H1 (cell line): ENCODE measurements at regions not wholly inside any gene's neighbourhood (a gene's known extent, or its start where the extent isn't known, plus 50 kb on each side); places are given as distances from the start of the nearest gene placed in this dataset.

ENCODE experiments used
- CBX8 ChIP-seq: fragments of 300-800, 300-1000 bp; sonication (generic); IDR thresholded peaks from 2 replicates; pipeline ENCODE4 v1.7.1; 2016; ENCODE audit warnings: low read depth, low read length, borderline replicate concordance
- CHD2 ChIP-seq: IDR thresholded peaks from 2 replicates; pipeline ENCODE4 v1.6.1; 2012; ENCODE audit warnings: low read length, improper control_type of control experiment
- CTBP2 ChIP-seq: IDR thresholded peaks from 2 replicates; pipeline ENCODE4 v1.7.0; 2011; ENCODE audit warnings: borderline replicate concordance, mild to moderate bottlenecking, moderate library complexity, mixed read lengths, low read length; ENCODE audit not compliant: insufficient read depth, insufficient read length
- SP4 ChIP-seq: IDR thresholded peaks from 2 replicates; pipeline ENCODE4 v1.6.1; 2012; ENCODE audit warnings: low read length, inconsistent platforms
- SRF ChIP-seq: IDR thresholded peaks from 2 replicates; pipeline ENCODE4 v1.6.1; 2011; ENCODE audit warnings: mild to moderate bottlenecking, low read depth, low read length, moderate library complexity
- TAF7 ChIP-seq: optimal IDR thresholded peaks from 2 replicates; pipeline ENCODE3; 2011; ENCODE audit warnings: low read depth, mild to moderate bottlenecking, inconsistent platforms, low read length, moderate library complexity, borderline replicate concordance

DNA sequence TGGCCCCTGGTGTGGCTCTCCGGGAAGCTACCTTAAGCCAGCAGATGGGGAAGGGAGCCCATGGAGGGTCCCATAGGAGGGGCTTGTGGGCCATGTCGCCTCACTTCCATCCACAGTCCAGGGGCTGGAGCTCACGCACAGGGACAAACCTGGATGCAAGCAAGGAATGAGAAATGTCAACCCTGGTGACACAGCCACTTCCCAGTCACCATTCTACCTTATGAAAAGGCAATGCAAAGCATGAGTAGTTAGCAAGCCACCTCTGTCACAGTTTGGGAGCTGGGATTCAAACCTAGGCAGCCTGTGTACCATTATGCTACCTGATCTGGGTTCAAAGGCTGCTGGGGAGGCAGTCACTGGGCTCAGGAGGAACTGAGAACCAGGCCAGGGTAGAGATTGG, 170.0 kb upstream of the KLHL29 start (continued):
- no peak for TF ChIP-seq SRF
- TF ChIP-seq SP4: no peak
- TF ChIP-seq CBX8: no peak
- TF ChIP-seq CTBP2: no peak
- TF ChIP-seq TAF7: no peak
- no peak for TF ChIP-seq CHD2
- TF ChIP-seq, all 59 proteins: peak for 0
